ENCODE measurements at regions not wholly inside any gene's neighbourhood (a gene's known extent, or its start where the extent isn't known, plus 50 kb on each side); places are given as distances from the start of the nearest gene placed in this dataset.
"Not testable (repeated sequence)": the region's sequence is repeated elsewhere in the genome, so short reads cannot be mapped to it uniquely, and the experiment has no call there.

- DNase-seq (ENCODE audit: low read depth in 4 of 4, low spot score in 2 of 4): no peak
These were observed 90.1 kb downstream of the SREK1 start for GRCh38 chr5:66234241-66234640.

- DNase-seq (ENCODE audit: low read depth in 4 of 4, low spot score in 2 of 4): no peak
These were observed 94.3 kb downstream of the SREK1 start for GRCh38 chr5:66238435-66238834.

GRCh38 chr5:66239034-66239433 lies 94.9 kb downstream of the SREK1 start:
- DNase-seq (ENCODE audit: low read depth in 4 of 4, low spot score in 2 of 4): no peak

GRCh38 chr5:66241136-66241825 lies 97.2 kb downstream of the SREK1 start:
- DNase-seq (ENCODE audit: low read depth in 4 of 4, low spot score in 2 of 4): no peak

- DNase-seq (ENCODE audit: low read depth in 4 of 4, low spot score in 2 of 4): no peak
These were observed 98.1 kb downstream of the SREK1 start for GRCh38 chr5:66242050-66242715.

GRCh38 chr5:66246608-66247007 lies 102.5 kb downstream of the SREK1 start:
- no peak for DNase-seq (ENCODE audit: low read depth in 4 of 4, low spot score in 2 of 4)

- DNase-seq (ENCODE audit: low read depth in 4 of 4, low spot score in 2 of 4): no peak
These were observed 103.3 kb downstream of the SREK1 start for GRCh38 chr5:66247176-66247960.

- no peak for DNase-seq (ENCODE audit: low read depth in 4 of 4, low spot score in 2 of 4)
These were observed 104.8 kb downstream of the SREK1 start for GRCh38 chr5:66248874-66249273.

- DNase-seq (ENCODE audit: low read depth in 4 of 4, low spot score in 2 of 4): no peak
These were observed 105.8 kb downstream of the SREK1 start for GRCh38 chr5:66249920-66250319.

- no peak for DNase-seq (ENCODE audit: low read depth in 4 of 4, low spot score in 2 of 4)
These were observed 108.7 kb downstream of the SREK1 start for GRCh38 chr5:66252849-66253248.

- no peak for DNase-seq (ENCODE audit: low read depth in 4 of 4, low spot score in 2 of 4)
These were observed 111.6 kb downstream of the SREK1 start for GRCh38 chr5:66255714-66256113.

- no peak for DNase-seq (ENCODE audit: low read depth in 4 of 4, low spot score in 2 of 4)
These were observed 129.0 kb downstream of the SREK1 start for GRCh38 chr5:66273121-66273520.

- DNase-seq (ENCODE audit: low read depth in 4 of 4, low spot score in 2 of 4): no peak
These were observed 132.9 kb downstream of the SREK1 start for GRCh38 chr5:66276986-66277385.

GRCh38 chr5:66277981-66278380 lies 133.9 kb downstream of the SREK1 start:
- peak in 3 of 4 donors; percentile 20 to 34 (median 27) for DNase-seq (ENCODE audit: low read depth in 4 of 4, low spot score in 2 of 4)

- no peak for DNase-seq (ENCODE audit: low read depth in 4 of 4, low spot score in 2 of 4)
These were observed 137.2 kb downstream of the SREK1 start for GRCh38 chr5:66281294-66281693.

- no peak for DNase-seq (ENCODE audit: low read depth in 4 of 4, low spot score in 2 of 4)
These were observed 140.7 kb downstream of the SREK1 start for GRCh38 chr5:66284588-66285342.

- no peak for DNase-seq (ENCODE audit: low read depth in 4 of 4, low spot score in 2 of 4)
These were observed 141.3 kb downstream of the SREK1 start for GRCh38 chr5:66285343-66285922.

- no peak for DNase-seq (ENCODE audit: low read depth in 4 of 4, low spot score in 2 of 4)
These were observed 147.7 kb downstream of the SREK1 start for GRCh38 chr5:66291771-66292170.

- not testable (repeated sequence) for DNase-seq (ENCODE audit: low read depth in 4 of 4, low spot score in 2 of 4)
These were observed 149.8 kb downstream of the SREK1 start for GRCh38 chr5:66293851-66294250.

- DNase-seq (ENCODE audit: low read depth in 4 of 4, low spot score in 2 of 4): no peak
These were observed 155.4 kb downstream of the SREK1 start for GRCh38 chr5:66299463-66299862.

GRCh38 chr5:66302344-66302743 lies 158.2 kb downstream of the SREK1 start:
- DNase-seq (ENCODE audit: low read depth in 4 of 4, low spot score in 2 of 4): no peak

All from left renal cortex interstitium (tissue), 4 donors.